Activated CD8-positive, alpha-beta memory T cell treated with anti-CD3 and anti-CD28 coated beads for 1 hour (primary cell): ENCODE measurements at regions not wholly inside any gene's neighbourhood (a gene's known extent, or its start where the extent isn't known, plus 50 kb on each side); places are given as distances from the start of the nearest gene placed in this dataset.
"Not testable (repeated sequence)": the region's sequence is repeated elsewhere in the genome, so short reads cannot be mapped to it uniquely, and the experiment has no call there.

Experiments
- DNase-seq, 2 donors: peaks; one replicate each; pipeline ENCODE4 v3.0.0-alpha.2; 2020; ENCODE audit warnings: low read depth in 1 of 2; ENCODE audit errors: extremely low read depth in 1 of 2

- no peak for DNase-seq
Observed at GRCh38 chr2:81078631-81079030, 774.1 kb upstream of the LRRTM1 start.

- DNase-seq: no peak
Observed at GRCh38 chr2:81078102-81078501, 773.5 kb upstream of the LRRTM1 start.

- DNase-seq: no peak
Observed at GRCh38 chr2:81077396-81077795, 772.8 kb upstream of the LRRTM1 start.

GRCh38 chr2:81073412-81073811, 768.9 kb upstream of the LRRTM1 start:
- no peak for DNase-seq

GRCh38 chr2:81068144-81068543, 763.6 kb upstream of the LRRTM1 start:
- no peak for DNase-seq

GRCh38 chr2:81061016-81061415, 756.5 kb upstream of the LRRTM1 start:
- DNase-seq: no peak

- DNase-seq: no peak
Observed at GRCh38 chr2:81050580-81051095, 746.1 kb upstream of the LRRTM1 start.

GRCh38 chr2:81043681-81044080, 739.1 kb upstream of the LRRTM1 start:
- DNase-seq: no peak

GRCh38 chr2:81007104-81007503, 702.6 kb upstream of the LRRTM1 start:
- DNase-seq: no peak

GRCh38 chr2:81002906-81003305, 698.4 kb upstream of the LRRTM1 start:
- DNase-seq: no peak

GRCh38 chr2:80987466-80987865, 682.9 kb upstream of the LRRTM1 start:
- DNase-seq: no peak

- DNase-seq: no peak
Observed at GRCh38 chr2:80969900-80970299, 665.3 kb upstream of the LRRTM1 start.

GRCh38 chr2:80968450-80968849, 663.9 kb upstream of the LRRTM1 start:
- no peak for DNase-seq

- DNase-seq: no peak
Observed at GRCh38 chr2:80947601-80948130, 643.1 kb upstream of the LRRTM1 start.

- no peak for DNase-seq
Observed at GRCh38 chr2:80943487-80943886, 638.9 kb upstream of the LRRTM1 start.

GRCh38 chr2:80942766-80943165, 638.2 kb upstream of the LRRTM1 start:
- DNase-seq: no peak

- DNase-seq: no peak
Observed at GRCh38 chr2:80938463-80938862, 633.9 kb upstream of the LRRTM1 start.

GRCh38 chr2:80931820-80932219, 627.3 kb upstream of the LRRTM1 start:
- not testable (repeated sequence) for DNase-seq

- no peak for DNase-seq
Observed at GRCh38 chr2:80930777-80931176, 626.2 kb upstream of the LRRTM1 start.

GRCh38 chr2:80926168-80926567, 621.6 kb upstream of the LRRTM1 start:
- DNase-seq: no peak

- no peak for DNase-seq
Observed at GRCh38 chr2:80896576-80896975, 592.0 kb upstream of the LRRTM1 start.

GRCh38 chr2:80894486-80894885, 589.9 kb upstream of the LRRTM1 start:
- no peak for DNase-seq

- DNase-seq: no peak
Observed at GRCh38 chr2:80893711-80894110, 589.2 kb upstream of the LRRTM1 start.
